Neuronal stem cell (in vitro differentiated cells): ENCODE measurements at regions not wholly inside any gene's neighbourhood (a gene's known extent, or its start where the extent isn't known, plus 50 kb on each side); places are given as distances from the start of the nearest gene placed in this dataset.
"Not testable (repeated sequence)": the region's sequence is repeated elsewhere in the genome, so short reads cannot be mapped to it uniquely, and the experiment has no call there.

Experiments
- DNase-seq: peaks from one replicate; pipeline ENCODE4 v3.0.0-alpha.2; 2013; ENCODE audit warnings: low spot score
- H2AFZ ChIP-seq: one replicate; pipeline ENCODE4 v1.6.1; 2013; ENCODE audit warnings: mild to moderate bottlenecking, low read length, inconsistent platforms
- H2AK5ac ChIP-seq: 2 replicates; pipeline ENCODE4 v1.6.1; 2013; ENCODE audit warnings: low read depth, mild to moderate bottlenecking, inconsistent platforms, low read length, moderate library complexity, mixed read lengths
- H2BK120ac ChIP-seq: 2 replicates; pipeline ENCODE4 v1.6.1; 2013; ENCODE audit warnings: low read depth, mild to moderate bottlenecking, inconsistent platforms, low read length, moderate library complexity, mixed read lengths
- H2BK12ac ChIP-seq: one replicate; pipeline ENCODE4 v1.6.1; 2013; ENCODE audit warnings: low read length, inconsistent platforms
- H2BK15ac ChIP-seq: 2 replicates; pipeline ENCODE4 v1.6.1; 2013; ENCODE audit warnings: mild to moderate bottlenecking, low read length, inconsistent platforms, mixed read lengths
- H2BK5ac ChIP-seq: one replicate; pipeline ENCODE4 v1.6.1; 2013; ENCODE audit warnings: inconsistent platforms, mild to moderate bottlenecking, low read length, moderate library complexity
- H3K14ac ChIP-seq: one replicate; pipeline ENCODE4 v1.6.1; 2013; ENCODE audit warnings: low read length, inconsistent platforms
- H3K18ac ChIP-seq: 2 replicates; pipeline ENCODE4 v1.6.1; 2013; ENCODE audit warnings: low read length, inconsistent platforms
- H3K23ac ChIP-seq: 2 replicates; pipeline ENCODE4 v1.6.1; 2013; ENCODE audit warnings: low read depth, mild to moderate bottlenecking, mixed read lengths, low read length, inconsistent platforms; ENCODE audit not compliant: poor library complexity
- H3K27ac ChIP-seq: replicated peaks from 3 replicates; pipeline ENCODE4 v1.5.1; 2013; ENCODE audit warnings: low read length, inconsistent platforms
- H3K27me3 ChIP-seq, 3 experiments: 2 replicates each; pipeline ENCODE4 v1.6.1; 2013; ENCODE audit warnings: low read length in 3 of 3, mild to moderate bottlenecking in 2 of 3, inconsistent platforms in 1 of 3, low read depth in 1 of 3, mixed read lengths in 1 of 3, moderate library complexity in 1 of 3; ENCODE audit not compliant: control insufficient read depth in 3 of 3, insufficient read depth in 3 of 3
- H3K36me3 ChIP-seq, 2 donors: replicated peaks in 1 of 2; 2 replicates each; pipeline ENCODE4 v1.6.1; 2013; ENCODE audit warnings: low read length in 2 of 2; ENCODE audit not compliant: control insufficient read depth in 2 of 2, insufficient read depth in 2 of 2
- H3K4ac ChIP-seq: 2 replicates; pipeline ENCODE4 v1.6.1; 2013; ENCODE audit warnings: inconsistent platforms, mild to moderate bottlenecking, low read length, moderate library complexity
- H3K4me1 ChIP-seq, 2 donors: 1 replicate in 1 of 2; 2 replicates in 1 of 2; pipeline ENCODE4 v1.6.1; 2013; ENCODE audit warnings: low read length in 2 of 2, low read depth in 1 of 2; ENCODE audit not compliant: control insufficient read depth in 2 of 2, insufficient read depth in 1 of 2
- H3K4me2 ChIP-seq: one replicate; pipeline ENCODE4 v1.6.1; 2013; ENCODE audit warnings: mild to moderate bottlenecking, low read length, inconsistent platforms; ENCODE audit not compliant: insufficient read depth, poor library complexity, severe bottlenecking
- H3K4me3 ChIP-seq, 2 donors: 2 replicates each; pipeline ENCODE4 v1.5.1; 2013; ENCODE audit warnings: low read length in 2 of 2, mild to moderate bottlenecking in 2 of 2, inconsistent platforms in 1 of 2, moderate library complexity in 1 of 2
- H3K79me1 ChIP-seq: one replicate; pipeline ENCODE4 v1.6.1; 2013; ENCODE audit warnings: low read depth, mild to moderate bottlenecking, inconsistent platforms, low read length, moderate library complexity
- H3K9ac ChIP-seq: one replicate; pipeline ENCODE4 v1.6.1; 2013; ENCODE audit warnings: mild to moderate bottlenecking, low read depth, low read length, inconsistent platforms; ENCODE audit not compliant: poor library complexity
- H3K9me3 ChIP-seq, 2 donors: replicated peaks in 1 of 2; 2 replicates each; pipeline versions ENCODE3 to v1.6.1; 2013; ENCODE audit warnings: low read length in 2 of 2, mild to moderate bottlenecking in 2 of 2, inconsistent platforms in 1 of 2, low read depth in 1 of 2, mixed read lengths in 1 of 2, moderate library complexity in 1 of 2; ENCODE audit not compliant: control insufficient read depth in 2 of 2, insufficient read depth in 1 of 2
- H4K8ac ChIP-seq: one replicate; pipeline ENCODE4 v1.6.1; 2013; ENCODE audit warnings: low read depth, mild to moderate bottlenecking, inconsistent platforms, low read length, moderate library complexity
- H4K91ac ChIP-seq: one replicate; pipeline ENCODE4 v1.6.1; 2013; ENCODE audit warnings: low read length, low read depth, mild to moderate bottlenecking, inconsistent platforms; ENCODE audit not compliant: poor library complexity
- WGBS, 2 donors: extraction: QIAGEN DNeasy Blood & Tissue Kit; methylation state at CpG; one replicate each; pipeline ENCODE4 v1.1.7; 2013; ENCODE audit warnings: missing lambda C conversion rate in 2 of 2, mixed read lengths in 1 of 2; ENCODE audit not compliant: insufficient read length in 2 of 2, insufficient replicate concordance in 1 of 2; ENCODE audit errors: extremely low coverage in 2 of 2; 5-methylcytosine and 5-hydroxymethylcytosine counted together

DNA sequence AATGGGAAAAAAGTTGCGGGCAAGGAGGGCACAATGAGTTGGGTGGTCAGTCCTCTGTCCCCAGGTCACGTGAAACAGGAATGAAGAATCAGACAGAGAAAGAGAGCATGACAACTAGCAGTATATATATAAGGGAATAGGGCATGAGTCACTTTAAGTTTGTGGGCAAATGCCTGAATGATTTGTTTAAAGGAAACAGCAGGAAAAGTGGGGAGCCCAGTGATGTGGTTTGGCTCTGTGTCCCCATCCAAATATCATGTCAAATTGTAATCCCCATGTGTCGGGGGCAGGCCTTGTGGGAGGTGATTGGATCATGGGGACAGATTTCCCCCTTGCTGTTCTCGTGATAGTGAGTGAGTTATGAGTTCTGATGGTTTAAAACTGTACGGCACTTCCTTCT is 195.3 kb upstream of the IGF1 start:
- Histone ChIP-seq H3K4me3 (no peak overlapping the region), H3K18ac (no peak overlapping the region), H2BK12ac (no peak overlapping the region), H3K14ac (no peak overlapping the region), H3K79me1 (no peaks in the 10 kb centered on the region), H3K27me3 (no peaks in the 10 kb centered on the region), H2AFZ (no peak overlapping the region), H3K9me3 (peaks cover 0 to 6% of the 10 kb centered on the region in 2 donors), H2BK5ac (no peak overlapping the region), H3K27ac (no peak overlapping the region), H3K4ac (no peak overlapping the region), H3K23ac (no peak overlapping the region), H3K9ac (no peak overlapping the region), H4K91ac (no peak overlapping the region), H2BK15ac (no peak overlapping the region), H4K8ac (no peak overlapping the region), H3K4me2 (no peak overlapping the region), H2BK120ac (no peak overlapping the region), H2AK5ac (no peak overlapping the region), H3K4me1 (no peaks in the 10 kb centered on the region), H3K36me3 (no peaks in the 10 kb centered on the region)
- WGBS, 2 donors: no CpG with 5 or more reads among the region's 5 CpGs
- DNase-seq: no peak

DNA sequence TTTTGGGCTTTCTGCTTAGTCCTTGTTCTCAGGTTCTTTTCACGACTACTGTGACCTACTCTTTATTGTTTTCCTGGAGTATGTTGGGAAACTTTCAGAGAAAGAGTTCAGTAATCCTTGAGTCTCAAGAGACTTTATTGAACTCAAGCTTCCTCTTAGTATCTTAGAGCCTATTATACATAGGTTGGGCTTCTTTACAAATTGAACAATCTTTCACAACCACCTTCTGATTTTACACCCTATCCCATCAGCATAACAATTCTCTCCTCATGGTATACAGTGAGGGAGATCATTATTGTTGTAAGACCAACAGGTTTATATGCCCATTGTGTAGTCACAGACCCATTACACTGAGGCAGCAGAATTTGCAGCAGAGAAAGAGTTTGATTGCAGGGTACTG is 193.2 kb upstream of the IGF1 start:
- Histone ChIP-seq H3K9me3 (peaks cover 0 to 3% of the 10 kb centered on the region in 2 donors), H2AFZ (no peak overlapping the region), H2BK5ac (no peak overlapping the region), H3K18ac (no peak overlapping the region), H3K14ac (no peak overlapping the region), H2AK5ac (no peak overlapping the region), H3K27ac (no peak overlapping the region), H3K79me1 (no peaks in the 10 kb centered on the region), H3K36me3 (no peaks in the 10 kb centered on the region), H2BK120ac (no peak overlapping the region), H2BK15ac (no peak overlapping the region), H3K27me3 (no peaks in the 10 kb centered on the region), H3K9ac (no peak overlapping the region), H3K4me3 (no peak overlapping the region), H3K23ac (no peak overlapping the region), H3K4me1 (no peaks in the 10 kb centered on the region), H3K4me2 (no peak overlapping the region), H2BK12ac (no peak overlapping the region), H4K8ac (no peak overlapping the region), H3K4ac (no peak overlapping the region), H4K91ac (no peak overlapping the region)
- no CpG with 5 or more reads among the region's 1 CpG for WGBS, 2 donors
- DNase-seq: no peak

DNA sequence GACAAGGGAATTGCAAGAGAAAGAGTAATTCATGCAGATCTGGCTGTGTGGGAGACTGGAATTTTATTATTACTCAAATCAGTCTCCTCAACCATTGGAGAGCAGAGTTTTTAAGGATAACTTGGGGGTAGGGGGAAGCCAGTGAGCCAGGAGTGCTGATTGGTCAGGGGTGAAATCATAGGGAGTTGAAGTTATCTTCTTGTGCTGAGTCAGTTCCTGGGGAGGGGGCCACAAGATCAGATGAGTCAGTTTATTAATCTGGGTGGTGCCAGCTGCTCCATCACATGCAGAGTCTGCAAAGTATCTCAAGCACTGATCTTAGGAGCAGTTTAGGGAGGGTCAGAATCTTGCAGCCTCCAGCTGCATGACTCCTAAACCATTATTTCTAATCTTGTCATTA is 191.8 kb upstream of the IGF1 start:
- H2BK12ac ChIP-seq, H3K18ac ChIP-seq, H4K91ac ChIP-seq, H2BK15ac ChIP-seq, H3K14ac ChIP-seq, H3K4me1 ChIP-seq, H2AK5ac ChIP-seq, H3K4me3 ChIP-seq, H3K9ac ChIP-seq, H3K79me1 ChIP-seq, H3K36me3 ChIP-seq, H2BK5ac ChIP-seq, H3K9me3 ChIP-seq, H3K4ac ChIP-seq, H2AFZ ChIP-seq, H3K27me3 ChIP-seq, DNase-seq, H3K23ac ChIP-seq, H4K8ac ChIP-seq, H2BK120ac ChIP-seq, H3K27ac ChIP-seq, H3K4me2 ChIP-seq: not testable (repeated sequence)

DNA sequence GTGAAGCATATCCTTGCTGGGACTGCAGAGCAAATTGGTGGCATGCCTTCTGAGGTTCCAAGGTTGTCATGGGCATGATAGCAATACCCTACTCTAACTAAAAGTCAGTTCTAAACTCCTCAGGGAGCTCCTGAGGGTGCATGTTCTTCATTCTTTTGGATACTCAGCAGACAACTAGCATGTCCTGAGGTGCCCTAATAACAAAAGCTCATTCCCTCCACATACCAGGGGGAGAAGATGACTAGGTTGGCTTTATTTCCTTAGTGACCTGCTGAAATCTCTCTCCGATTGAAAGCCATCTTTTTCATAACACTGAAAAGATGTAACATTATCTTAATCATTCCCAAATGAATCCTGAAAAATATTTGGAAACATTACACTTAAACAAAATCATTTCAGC is 188.7 kb upstream of the IGF1 start:
- H2BK12ac ChIP-seq: no peak overlapping the region
- no peak overlapping the region for H3K4me3 ChIP-seq
- H4K91ac ChIP-seq: no peak overlapping the region
- no peaks in the 10 kb centered on the region for H3K79me1 ChIP-seq
- no peak overlapping the region for H2BK5ac ChIP-seq
- H3K4me1 ChIP-seq: no peaks in the 10 kb centered on the region
- no peak overlapping the region for H3K4me2 ChIP-seq
- no peak overlapping the region for H2BK15ac ChIP-seq
- no peak overlapping the region for H3K23ac ChIP-seq
- no peak overlapping the region for H2AK5ac ChIP-seq
- H3K9ac ChIP-seq: no peak overlapping the region
- H2AFZ ChIP-seq: no peak overlapping the region
- no peak overlapping the region for H3K4ac ChIP-seq
- no peak overlapping the region for H3K27ac ChIP-seq
- H3K36me3 ChIP-seq: no peaks in the 10 kb centered on the region
- H3K14ac ChIP-seq: no peak overlapping the region
- H3K18ac ChIP-seq: no peak overlapping the region
- no peak for DNase-seq
- H2BK120ac ChIP-seq: no peak overlapping the region
- peaks cover 0 to 3% of the 10 kb centered on the region in 2 donors for H3K9me3 ChIP-seq
- no peak overlapping the region for H4K8ac ChIP-seq
- WGBS, 2 donors: no CpG with 5 or more reads among the region's 1 CpG
- no peaks in the 10 kb centered on the region for H3K27me3 ChIP-seq
